ENCODE measurements at regions not wholly inside any gene's neighbourhood (a gene's known extent, or its start where the extent isn't known, plus 50 kb on each side); places are given as distances from the start of the nearest gene placed in this dataset.

DNA sequence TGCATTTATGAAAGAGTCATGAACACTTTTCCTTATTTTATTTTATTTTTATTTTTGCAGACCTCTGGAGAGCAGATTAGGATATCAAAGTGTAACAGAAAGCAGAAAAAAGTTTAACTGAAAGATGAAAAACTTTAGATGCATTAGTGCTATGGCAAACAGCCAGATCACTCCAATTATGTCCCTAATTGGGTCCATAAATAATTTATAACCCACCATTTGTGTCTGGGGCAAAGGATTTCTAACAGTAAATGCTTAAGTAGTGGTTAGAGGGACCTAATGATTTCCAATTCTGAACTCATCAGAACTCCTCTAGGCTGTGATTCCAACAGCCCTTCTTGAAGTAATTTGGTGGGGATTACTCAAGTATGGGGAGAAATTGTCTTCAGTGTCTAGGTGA, 93.7 kb upstream of the PROKR2 start:
- no peak for DNase-seq
- Histone ChIP-seq H3K4me1 (ENCODE audit: control insufficient read depth, insufficient read depth, low read depth, low read length) (no peaks in the 10 kb centered on the region), H3K79me1 (replicated peaks; ENCODE audit: low read length, poor library complexity, severe bottlenecking) (no peaks in the 10 kb centered on the region), H3K18ac (ENCODE audit: low read depth in 1 of 2, low read length in 2 of 2) (no peak overlapping the region), H2BK12ac (ENCODE audit: low read length in 2 of 2) (no peak overlapping the region), H2AK5ac (ENCODE audit: low read length, severe bottlenecking) (no peak overlapping the region), H2BK15ac (ENCODE audit: low read depth, poor library complexity, severe bottlenecking) (no peak overlapping the region), H4K91ac (ENCODE audit: low read length) (no peak overlapping the region), H3K27me3 (ENCODE audit: control insufficient read depth in 1 of 2, insufficient read depth in 1 of 2, low read length in 2 of 2) (no peaks in the 10 kb centered on the region), H4K8ac (ENCODE audit: low read length) (no peak overlapping the region), H3K36me3 (ENCODE audit: control insufficient read depth in 1 of 2, insufficient read depth in 2 of 2, low read depth in 1 of 2, low read length in 2 of 2) (no peaks in the 10 kb centered on the region), H3K27ac (ENCODE audit: low read length, poor library complexity, severe bottlenecking) (no peak overlapping the region), H3K9me3 (ENCODE audit: control insufficient read depth, low read length) (no peaks in the 10 kb centered on the region), H3K4me2 (ENCODE audit: low read length, poor library complexity, severe bottlenecking) (no peak overlapping the region), H3K14ac (ENCODE audit: low read length in 2 of 2) (no peak overlapping the region), H2BK120ac (ENCODE audit: low read depth, low read length) (no peak overlapping the region), H3K9ac (ENCODE audit: low read length) (no peak overlapping the region), H3K4ac (ENCODE audit: low read depth in 1 of 2, low read length in 2 of 2) (no peak overlapping the region), H3K4me3 (ENCODE audit: insufficient read depth in 1 of 2, low read depth in 1 of 2, low read length in 2 of 2) (no peak overlapping the region), H2BK5ac (ENCODE audit: low read depth, low read length, poor library complexity, severe bottlenecking) (no peak overlapping the region), H3K23ac (ENCODE audit: low read length in 2 of 2) (no peak overlapping the region), H2AFZ (ENCODE audit: low read depth, low read length) (no peak overlapping the region)

- Histone ChIP-seq H3K9me3 (ENCODE audit: control insufficient read depth, low read length) (no peaks in the 10 kb centered on the region), H2AFZ (ENCODE audit: low read depth, low read length) (no peak overlapping the region), H3K4ac (ENCODE audit: low read depth in 1 of 2, low read length in 2 of 2) (no peak overlapping the region), H2BK15ac (ENCODE audit: low read depth, poor library complexity, severe bottlenecking) (no peak overlapping the region), H3K4me2 (ENCODE audit: low read length, poor library complexity, severe bottlenecking) (no peak overlapping the region), H3K79me1 (replicated peaks; ENCODE audit: low read length, poor library complexity, severe bottlenecking) (no peaks in the 10 kb centered on the region), H4K91ac (ENCODE audit: low read length) (no peak overlapping the region), H2BK12ac (ENCODE audit: low read length in 2 of 2) (no peak overlapping the region), H2BK120ac (ENCODE audit: low read depth, low read length) (no peak overlapping the region), H3K4me3 (ENCODE audit: insufficient read depth in 1 of 2, low read depth in 1 of 2, low read length in 2 of 2) (peak overlapping the region in 1 of 2 experiments; percentile 35), H4K8ac (ENCODE audit: low read length) (no peak overlapping the region), H3K14ac (ENCODE audit: low read length in 2 of 2) (no peak overlapping the region), H2BK5ac (ENCODE audit: low read depth, low read length, poor library complexity, severe bottlenecking) (no peak overlapping the region), H3K9ac (ENCODE audit: low read length) (no peak overlapping the region), H3K23ac (ENCODE audit: low read length in 2 of 2) (no peak overlapping the region), H3K27ac (ENCODE audit: low read length, poor library complexity, severe bottlenecking) (no peak overlapping the region), H3K36me3 (ENCODE audit: control insufficient read depth in 1 of 2, insufficient read depth in 2 of 2, low read depth in 1 of 2, low read length in 2 of 2) (no peaks in the 10 kb centered on the region), H2AK5ac (ENCODE audit: low read length, severe bottlenecking) (no peak overlapping the region), H3K4me1 (ENCODE audit: control insufficient read depth, insufficient read depth, low read depth, low read length) (no peaks in the 10 kb centered on the region), H3K27me3 (ENCODE audit: control insufficient read depth in 1 of 2, insufficient read depth in 1 of 2, low read length in 2 of 2) (no peaks in the 10 kb centered on the region), H3K18ac (ENCODE audit: low read depth in 1 of 2, low read length in 2 of 2) (no peak overlapping the region)
- DNase-seq, result peak; percentile 20
- 42% methylated on average over 3 of the region's 3 CpGs for WGBS
Measured at GRCh38 chr20:5402903-5403531, 86.3 kb upstream of the PROKR2 start.

DNA sequence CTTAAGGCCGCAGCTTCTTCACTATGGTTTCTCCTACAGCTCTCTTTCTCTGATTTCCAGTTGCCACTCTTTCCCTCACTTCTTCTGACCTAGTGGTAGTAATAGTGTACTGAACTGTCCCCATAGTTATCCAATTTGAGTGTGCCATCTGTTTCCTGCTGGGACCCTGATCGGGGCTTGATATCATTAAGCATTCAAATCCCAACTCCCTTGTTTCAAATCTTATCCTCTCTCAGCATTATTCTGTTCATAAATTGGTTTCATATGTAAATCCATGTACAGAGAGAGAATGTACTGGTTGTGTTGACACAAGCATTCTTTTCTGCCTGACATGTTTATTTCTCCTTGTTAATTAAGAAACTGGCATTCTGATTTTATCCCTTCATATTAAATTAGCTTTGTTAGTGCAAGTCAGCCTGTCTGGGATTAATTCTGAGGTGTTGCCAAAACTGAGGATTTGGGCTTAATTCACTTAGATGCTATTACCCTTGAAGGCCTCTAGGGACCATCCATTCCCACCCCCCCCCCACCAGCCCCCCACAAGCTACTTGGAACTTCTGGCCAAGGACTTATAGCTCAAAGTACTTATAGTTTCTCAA, 84.6 kb upstream of the PROKR2 start:
- Histone ChIP-seq H3K18ac (ENCODE audit: low read depth in 1 of 2, low read length in 2 of 2) (no peak overlapping the region), H2AK5ac (ENCODE audit: low read length, severe bottlenecking) (no peak overlapping the region), H2BK12ac (ENCODE audit: low read length in 2 of 2) (no peak overlapping the region), H3K9ac (ENCODE audit: low read length) (no peak overlapping the region), H3K79me1 (replicated peaks; ENCODE audit: low read length, poor library complexity, severe bottlenecking) (no peaks in the 10 kb centered on the region), H3K4me2 (ENCODE audit: low read length, poor library complexity, severe bottlenecking) (no peak overlapping the region), H4K8ac (ENCODE audit: low read length) (no peak overlapping the region), H2AFZ (ENCODE audit: low read depth, low read length) (no peak overlapping the region), H3K4me1 (ENCODE audit: control insufficient read depth, insufficient read depth, low read depth, low read length) (no peaks in the 10 kb centered on the region), H3K27me3 (ENCODE audit: control insufficient read depth in 1 of 2, insufficient read depth in 1 of 2, low read length in 2 of 2) (no peaks in the 10 kb centered on the region), H2BK5ac (ENCODE audit: low read depth, low read length, poor library complexity, severe bottlenecking) (no peak overlapping the region), H4K91ac (ENCODE audit: low read length) (no peak overlapping the region), H2BK15ac (ENCODE audit: low read depth, poor library complexity, severe bottlenecking) (no peak overlapping the region), H3K4me3 (ENCODE audit: insufficient read depth in 1 of 2, low read depth in 1 of 2, low read length in 2 of 2) (no peak overlapping the region), H3K14ac (ENCODE audit: low read length in 2 of 2) (no peak overlapping the region), H3K36me3 (ENCODE audit: control insufficient read depth in 1 of 2, insufficient read depth in 2 of 2, low read depth in 1 of 2, low read length in 2 of 2) (no peaks in the 10 kb centered on the region), H3K27ac (ENCODE audit: low read length, poor library complexity, severe bottlenecking) (no peak overlapping the region), H3K23ac (ENCODE audit: low read length in 2 of 2) (no peak overlapping the region), H3K4ac (ENCODE audit: low read depth in 1 of 2, low read length in 2 of 2) (no peak overlapping the region), H3K9me3 (ENCODE audit: control insufficient read depth, low read length) (no peaks in the 10 kb centered on the region), H2BK120ac (ENCODE audit: low read depth, low read length) (no peak overlapping the region)
- DNase-seq, result no peak
- no CpG with 5 or more reads among the region's 2 CpGs for WGBS

DNA sequence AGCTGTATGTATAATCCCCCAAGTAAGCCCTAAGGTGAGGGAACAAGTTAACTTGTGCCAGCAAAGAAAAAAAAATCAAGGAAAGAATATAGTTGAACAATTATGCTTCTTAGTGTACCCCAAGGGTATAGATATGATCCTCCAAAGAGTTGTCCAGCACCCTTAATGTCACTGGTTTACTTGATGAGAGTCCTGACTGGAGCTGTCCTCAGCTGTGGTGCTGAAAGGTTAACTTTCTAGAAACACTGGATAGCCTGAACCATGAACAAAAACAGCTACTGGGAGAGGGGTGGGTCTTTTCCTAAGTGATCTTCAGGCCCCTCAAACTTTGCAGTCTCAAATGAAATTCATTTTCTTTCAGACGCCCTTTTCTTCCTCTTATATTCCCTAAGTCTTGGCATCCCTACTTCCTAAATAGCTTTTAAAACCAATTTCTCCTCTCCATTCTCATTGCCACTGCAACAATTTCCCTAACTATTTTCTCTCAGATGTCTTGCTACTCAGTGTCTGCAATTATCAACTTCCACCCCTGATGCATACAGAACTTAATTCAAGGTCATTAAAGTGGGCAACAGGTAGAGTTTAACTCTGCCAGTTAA, 83.5 kb upstream of the PROKR2 start:
- H2AFZ ChIP-seq (ENCODE audit: low read depth, low read length), result no peak overlapping the region
- H2BK5ac ChIP-seq (ENCODE audit: low read depth, low read length, poor library complexity, severe bottlenecking), result no peak overlapping the region
- H3K36me3 ChIP-seq (ENCODE audit: control insufficient read depth in 1 of 2, insufficient read depth in 2 of 2, low read depth in 1 of 2, low read length in 2 of 2), result no peaks in the 10 kb centered on the region
- H3K18ac ChIP-seq (ENCODE audit: low read depth in 1 of 2, low read length in 2 of 2), result no peak overlapping the region
- WGBS, result 84% methylated on average over 1 of the region's 1 CpG
- no peaks in the 10 kb centered on the region for H3K27me3 ChIP-seq (ENCODE audit: control insufficient read depth in 1 of 2, insufficient read depth in 1 of 2, low read length in 2 of 2)
- no peak overlapping the region for H2BK12ac ChIP-seq (ENCODE audit: low read length in 2 of 2)
- H4K91ac ChIP-seq (ENCODE audit: low read length), result no peak overlapping the region
- H3K4ac ChIP-seq (ENCODE audit: low read depth in 1 of 2, low read length in 2 of 2), result no peak overlapping the region
- no peak overlapping the region for H3K14ac ChIP-seq (ENCODE audit: low read length in 2 of 2)
- H4K8ac ChIP-seq (ENCODE audit: low read length), result no peak overlapping the region
- H2AK5ac ChIP-seq (ENCODE audit: low read length, severe bottlenecking), result no peak overlapping the region
- no peak overlapping the region for H2BK15ac ChIP-seq (ENCODE audit: low read depth, poor library complexity, severe bottlenecking)
- H3K4me2 ChIP-seq (ENCODE audit: low read length, poor library complexity, severe bottlenecking), result no peak overlapping the region
- no peak overlapping the region for H3K23ac ChIP-seq (ENCODE audit: low read length in 2 of 2)
- no peak overlapping the region for H2BK120ac ChIP-seq (ENCODE audit: low read depth, low read length)
- peak; percentile 18 for DNase-seq
- no peak overlapping the region for H3K4me3 ChIP-seq (ENCODE audit: insufficient read depth in 1 of 2, low read depth in 1 of 2, low read length in 2 of 2)
- H3K27ac ChIP-seq (ENCODE audit: low read length, poor library complexity, severe bottlenecking), result no peak overlapping the region
- no peaks in the 10 kb centered on the region for H3K79me1 ChIP-seq (replicated peaks; ENCODE audit: low read length, poor library complexity, severe bottlenecking)
- H3K4me1 ChIP-seq (ENCODE audit: control insufficient read depth, insufficient read depth, low read depth, low read length), result no peaks in the 10 kb centered on the region
- H3K9ac ChIP-seq (ENCODE audit: low read length), result no peak overlapping the region
- H3K9me3 ChIP-seq (ENCODE audit: control insufficient read depth, low read length), result no peaks in the 10 kb centered on the region
